H9 (cell line): ENCODE measurements at regions not wholly inside any gene's neighbourhood (a gene's known extent, or its start where the extent isn't known, plus 50 kb on each side); places are given as distances from the start of the nearest gene placed in this dataset.

Experiments used
- DNase-seq: peaks from one replicate; pipeline ENCODE4 v3.0.0-alpha.2; 2017
- H2AFZ ChIP-seq: one replicate; pipeline ENCODE4 v1.6.1; 2013; ENCODE audit warnings: mild to moderate bottlenecking, low read length, control low read depth, moderate library complexity
- H2AK5ac ChIP-seq: 2 replicates; pipeline ENCODE4 v1.6.1; 2013; ENCODE audit warnings: low read length, control low read depth, mixed read lengths; ENCODE audit not compliant: insufficient read length
- H2BK120ac ChIP-seq: one replicate; pipeline ENCODE4 v1.6.1; 2013; ENCODE audit warnings: low read depth, mild to moderate bottlenecking, low read length, control low read depth, inconsistent platforms; ENCODE audit not compliant: poor library complexity, severe bottlenecking
- H2BK12ac ChIP-seq: 2 replicates; pipeline ENCODE4 v1.6.1; 2013; ENCODE audit warnings: low read length, control low read depth, mixed read lengths, low read depth; ENCODE audit not compliant: insufficient read length
- H2BK15ac ChIP-seq: 2 replicates; pipeline ENCODE4 v1.6.1; 2013; ENCODE audit warnings: low read depth, low read length, control low read depth
- H2BK20ac ChIP-seq: one replicate; pipeline ENCODE4 v1.6.1; 2013; ENCODE audit warnings: low read depth, mild to moderate bottlenecking, low read length, control low read depth, inconsistent platforms; ENCODE audit not compliant: poor library complexity, severe bottlenecking
- H2BK5ac ChIP-seq: 2 replicates; pipeline ENCODE4 v1.6.1; 2013; ENCODE audit warnings: low read length, control low read depth, mixed read lengths; ENCODE audit not compliant: insufficient read length
- H3K14ac ChIP-seq: 2 replicates; pipeline ENCODE4 v1.6.1; 2013; ENCODE audit warnings: low read length, control low read depth; ENCODE audit not compliant: insufficient read depth
- H3K18ac ChIP-seq: 2 replicates; pipeline ENCODE4 v1.6.1; 2013; ENCODE audit warnings: low read depth, mild to moderate bottlenecking, mixed read lengths, low read length, control low read depth; ENCODE audit not compliant: insufficient read length
- H3K23ac ChIP-seq: 2 replicates; pipeline ENCODE4 v1.6.1; 2013; ENCODE audit warnings: low read length, control low read depth, mixed read lengths, low read depth; ENCODE audit not compliant: insufficient read length
- H3K23me2 ChIP-seq: 2 replicates; pipeline ENCODE4 v1.6.1; 2013; ENCODE audit warnings: low read depth, mild to moderate bottlenecking, mixed read lengths, low read length, control low read depth; ENCODE audit not compliant: insufficient read length, poor library complexity, severe bottlenecking
- H3K27ac ChIP-seq: 2 replicates; pipeline ENCODE4 v1.5.1; 2013; ENCODE audit warnings: low read length, control low read depth, mixed read lengths, low read depth; ENCODE audit not compliant: insufficient read length
- H3K27me3 ChIP-seq: 2 replicates; pipeline ENCODE4 v1.6.1; 2013; ENCODE audit warnings: low read length, control low read depth, inconsistent platforms; ENCODE audit not compliant: insufficient read depth
- H3K4ac ChIP-seq: 2 replicates; pipeline ENCODE4 v1.6.1; 2013; ENCODE audit warnings: low read depth, mild to moderate bottlenecking, control low read depth, inconsistent platforms, low read length, moderate library complexity
- H3K4me1 ChIP-seq: 2 replicates; pipeline ENCODE4 v1.6.1; 2013; ENCODE audit warnings: low read length, control low read depth, inconsistent platforms; ENCODE audit not compliant: insufficient read depth
- H3K4me2 ChIP-seq: 2 replicates; pipeline ENCODE4 v1.6.1; 2013; ENCODE audit warnings: low read length, control low read depth, mixed read lengths; ENCODE audit not compliant: insufficient read length, insufficient read depth
- H3K56ac ChIP-seq: 2 replicates; pipeline ENCODE4 v1.6.1; 2013; ENCODE audit warnings: low read depth, mild to moderate bottlenecking, mixed read lengths, low read length, control low read depth; ENCODE audit not compliant: insufficient read length
- H3K79me1 ChIP-seq: 2 replicates; pipeline ENCODE4 v1.6.1; 2013; ENCODE audit warnings: low read depth, mild to moderate bottlenecking, moderate library complexity, low read length, control low read depth, inconsistent platforms; ENCODE audit not compliant: insufficient read depth, poor library complexity, severe bottlenecking
- H3K79me2 ChIP-seq: 2 replicates; pipeline ENCODE4 v1.6.1; 2013; ENCODE audit warnings: low read length, control low read depth, inconsistent platforms; ENCODE audit not compliant: insufficient read depth
- H3K9ac ChIP-seq: 2 replicates; pipeline ENCODE4 v1.6.1; 2013; ENCODE audit warnings: low read length, control low read depth, mixed read lengths; ENCODE audit not compliant: insufficient read length; ENCODE audit errors: extremely low read depth
- H3K9me3 ChIP-seq: one replicate; pipeline ENCODE4 v1.6.1; 2013; ENCODE audit warnings: low read depth, low read length, inconsistent platforms; ENCODE audit not compliant: control insufficient read depth
- H3T11ph ChIP-seq: one replicate; pipeline ENCODE4 v1.6.1; 2013; ENCODE audit warnings: mild to moderate bottlenecking, low read length, control low read depth, inconsistent platforms
- H4K20me1 ChIP-seq: one replicate; pipeline ENCODE4 v1.6.1; 2013; ENCODE audit not compliant: control insufficient read depth, insufficient read length, insufficient read depth
- H4K5ac ChIP-seq: 2 replicates; pipeline ENCODE4 v1.6.1; 2013; ENCODE audit warnings: low read depth, mild to moderate bottlenecking, mixed read lengths, low read length, control low read depth; ENCODE audit not compliant: insufficient read length
- H4K8ac ChIP-seq: replicated peaks from 2 replicates; pipeline ENCODE4 v1.6.1; 2013; ENCODE audit warnings: low read length, control low read depth, mixed read lengths, low read depth; ENCODE audit not compliant: insufficient read length
- H4K91ac ChIP-seq: 2 replicates; pipeline ENCODE4 v1.6.1; 2013; ENCODE audit warnings: low read depth, mild to moderate bottlenecking, moderate library complexity, mixed read lengths, low read length, control low read depth; ENCODE audit not compliant: insufficient read length
- H3K27ac Mint-ChIP-seq, 3 experiments: 2 replicates in 2 of 3; 3 replicates in 1 of 3; pipeline ENCODE4 v1.8.0; 2020 to 2021; ENCODE audit warnings: mixed read lengths in 3 of 3, mild to moderate bottlenecking in 1 of 3, moderate library complexity in 1 of 3
- H3K27me3 Mint-ChIP-seq: 2 replicates; pipeline ENCODE4 v1.8.0; 2021; ENCODE audit warnings: low read depth, mild to moderate bottlenecking, moderate library complexity, mixed read lengths
- H3K36me3 Mint-ChIP-seq, 3 experiments: 2 replicates in 2 of 3; 3 replicates in 1 of 3; pipeline ENCODE4 v1.8.0; 2020 to 2021; ENCODE audit warnings: low read depth in 3 of 3, mixed read lengths in 3 of 3; ENCODE audit not compliant: insufficient read depth in 1 of 3
- H3K4me1 Mint-ChIP-seq, 2 experiments: 2 replicates each; pipeline ENCODE4 v1.8.0; 2020; ENCODE audit warnings: mixed read lengths in 2 of 2
- H3K4me3 Mint-ChIP-seq, 2 experiments: 2 replicates in 1 of 2; 3 replicates in 1 of 2; pipeline ENCODE4 v1.8.0; 2020 to 2021; ENCODE audit warnings: mild to moderate bottlenecking in 2 of 2, mixed read lengths in 2 of 2, moderate library complexity in 1 of 2
- H3K9me3 Mint-ChIP-seq, 2 experiments: 2 replicates in 1 of 2; 3 replicates in 1 of 2; pipeline ENCODE4 v1.8.0; 2020; ENCODE audit warnings: mild to moderate bottlenecking in 2 of 2, mixed read lengths in 2 of 2, moderate library complexity in 1 of 2
- WGBS: extraction: QIAGEN DNeasy Blood & Tissue Kit; methylation state at CpG from one replicate; pipeline ENCODE4 v1.1.7; 2013; ENCODE audit warnings: missing lambda C conversion rate, low lambda C conversion rate, mixed read lengths; ENCODE audit not compliant: insufficient read length; ENCODE audit errors: extremely low coverage; 5-methylcytosine and 5-hydroxymethylcytosine counted together
- TF ChIP-seq, protein P1 (sequence below): fragments of 200-600 bp; sonication (generic); conservative IDR thresholded peaks from 3 replicates; pipeline ENCODE4 v1.8.0; 2021; ENCODE audit warnings: antibody characterized with exemption, mild to moderate bottlenecking

DNA sequence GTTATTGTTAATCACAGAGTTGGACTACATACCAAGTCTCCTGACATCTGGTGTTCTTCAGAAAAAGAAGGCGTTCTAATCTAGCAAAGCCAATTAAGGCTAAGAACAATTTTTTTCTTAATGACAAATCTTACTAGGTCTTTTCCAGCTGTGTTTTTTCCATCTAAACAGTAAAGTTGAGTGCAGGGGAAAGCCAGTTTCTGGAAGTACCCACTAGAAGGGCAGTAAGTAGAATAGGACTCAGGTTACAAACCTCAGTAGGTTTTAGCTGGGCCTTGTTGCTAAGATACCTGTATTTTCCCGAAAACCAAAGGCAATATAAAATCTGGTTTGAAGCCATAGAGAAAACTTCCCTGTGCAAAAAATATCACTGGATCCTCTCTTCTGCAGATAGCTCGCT, 351.9 kb downstream of the ETS1 start:
- Histone ChIP-seq H2AK5ac (no peak overlapping the region), H3K56ac (no peak overlapping the region), H3K4ac (no peak overlapping the region), H3K79me1 (no peaks in the 10 kb centered on the region), H3K18ac (no peak overlapping the region), H3T11ph (no peak overlapping the region), H3K23me2 (no peaks in the 10 kb centered on the region), H2BK20ac (no peak overlapping the region), H4K91ac (no peak overlapping the region), H3K79me2 (no peaks in the 10 kb centered on the region), H3K27ac (no peak overlapping the region), H3K4me2 (no peak overlapping the region), H3K27me3 (no peaks in the 10 kb centered on the region), H2AFZ (no peak overlapping the region), H4K8ac (no peak overlapping the region), H3K4me1 (no peaks in the 10 kb centered on the region), H4K20me1 (no peaks in the 10 kb centered on the region), H3K9ac (no peak overlapping the region), H3K9me3 (no peaks in the 10 kb centered on the region), H2BK5ac (no peak overlapping the region), H3K23ac (no peak overlapping the region), H2BK15ac (no peak overlapping the region), H2BK12ac (no peak overlapping the region), H4K5ac (no peak overlapping the region), H2BK120ac (no peak overlapping the region), H3K14ac (no peak overlapping the region)
- H3K4me3 Mint-ChIP-seq, result no peak overlapping the region
- no peaks in the 10 kb centered on the region for H3K9me3 Mint-ChIP-seq
- H3K27me3 Mint-ChIP-seq, result no peaks in the 10 kb centered on the region
- WGBS, result no CpG with 5 or more reads among the region's 3 CpGs
- no peaks in the 10 kb centered on the region for H3K36me3 Mint-ChIP-seq
- peaks cover 5 to 10% of the 10 kb centered on the region in 2 experiments; a peak in 3 of 4 replicates for H3K4me1 Mint-ChIP-seq
- H3K27ac Mint-ChIP-seq, result no peak overlapping the region
- DNase-seq, result no peak
- TF ChIP-seq, protein P1, sequence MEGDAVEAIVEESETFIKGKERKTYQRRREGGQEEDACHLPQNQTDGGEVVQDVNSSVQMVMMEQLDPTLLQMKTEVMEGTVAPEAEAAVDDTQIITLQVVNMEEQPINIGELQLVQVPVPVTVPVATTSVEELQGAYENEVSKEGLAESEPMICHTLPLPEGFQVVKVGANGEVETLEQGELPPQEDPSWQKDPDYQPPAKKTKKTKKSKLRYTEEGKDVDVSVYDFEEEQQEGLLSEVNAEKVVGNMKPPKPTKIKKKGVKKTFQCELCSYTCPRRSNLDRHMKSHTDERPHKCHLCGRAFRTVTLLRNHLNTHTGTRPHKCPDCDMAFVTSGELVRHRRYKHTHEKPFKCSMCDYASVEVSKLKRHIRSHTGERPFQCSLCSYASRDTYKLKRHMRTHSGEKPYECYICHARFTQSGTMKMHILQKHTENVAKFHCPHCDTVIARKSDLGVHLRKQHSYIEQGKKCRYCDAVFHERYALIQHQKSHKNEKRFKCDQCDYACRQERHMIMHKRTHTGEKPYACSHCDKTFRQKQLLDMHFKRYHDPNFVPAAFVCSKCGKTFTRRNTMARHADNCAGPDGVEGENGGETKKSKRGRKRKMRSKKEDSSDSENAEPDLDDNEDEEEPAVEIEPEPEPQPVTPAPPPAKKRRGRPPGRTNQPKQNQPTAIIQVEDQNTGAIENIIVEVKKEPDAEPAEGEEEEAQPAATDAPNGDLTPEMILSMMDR, result no peak
